ENCODE measurements at regions not wholly inside any gene's neighbourhood (a gene's known extent, or its start where the extent isn't known, plus 50 kb on each side); places are given as distances from the start of the nearest gene placed in this dataset.

DNA sequence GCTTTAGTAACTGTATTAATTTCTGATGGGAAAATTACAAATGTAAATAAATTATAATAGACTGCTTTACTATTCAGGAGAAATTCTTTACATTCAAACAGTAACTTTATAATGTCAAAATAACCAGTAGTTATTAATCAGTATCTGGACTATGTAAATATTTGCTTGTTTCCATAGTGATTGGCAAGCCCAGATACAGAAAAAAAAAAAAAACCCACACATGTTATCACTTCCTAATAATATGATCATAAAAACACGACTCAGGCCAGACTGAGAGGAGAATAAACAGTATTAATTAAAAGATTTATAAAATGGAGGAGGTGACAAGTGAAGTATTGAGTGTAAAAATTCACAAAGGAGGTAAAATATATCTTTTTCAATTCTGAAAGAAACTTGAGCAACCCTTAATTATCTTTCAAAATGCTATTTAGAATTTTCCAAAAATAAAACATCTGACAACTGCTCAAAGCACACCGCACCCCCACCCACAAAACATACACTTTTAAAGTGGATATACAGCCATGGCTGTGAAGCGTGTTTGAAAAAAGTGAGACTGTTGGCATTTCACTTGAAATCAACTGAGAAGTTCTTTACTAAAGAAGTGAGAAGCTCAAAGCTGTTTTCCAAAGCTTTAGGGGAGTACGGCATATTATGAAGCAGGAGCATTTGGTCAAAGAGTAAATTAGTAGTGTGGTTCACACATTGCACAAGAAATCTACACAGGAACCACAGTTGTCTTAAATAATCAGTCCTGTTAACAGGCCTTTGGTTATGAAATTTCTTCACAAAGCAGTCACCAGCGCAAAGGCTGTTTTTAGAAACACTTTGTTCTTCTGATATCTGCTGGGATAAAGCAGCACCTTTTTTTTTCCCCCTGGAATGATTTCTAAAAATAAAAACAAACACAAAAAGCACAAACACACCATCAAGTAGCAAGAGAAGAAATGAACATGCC is 475.8 kb downstream of the TXNL1 start:
- Mint-ChIP-seq H3K27me3 (no peaks in the 10 kb centered on the region), H3K4me3 (no peak overlapping the region), H3K27ac (no peak overlapping the region), H3K36me3 (ENCODE audit: low read depth) (no peaks in the 10 kb centered on the region), H3K4me1 (no peaks in the 10 kb centered on the region), H3K9me3 (peaks cover 4% of the 10 kb centered on the region)
- ChIA-PET CTCF (no interaction called here), POLR2A (no interaction called here)
- DNase-seq = no peak

DNA sequence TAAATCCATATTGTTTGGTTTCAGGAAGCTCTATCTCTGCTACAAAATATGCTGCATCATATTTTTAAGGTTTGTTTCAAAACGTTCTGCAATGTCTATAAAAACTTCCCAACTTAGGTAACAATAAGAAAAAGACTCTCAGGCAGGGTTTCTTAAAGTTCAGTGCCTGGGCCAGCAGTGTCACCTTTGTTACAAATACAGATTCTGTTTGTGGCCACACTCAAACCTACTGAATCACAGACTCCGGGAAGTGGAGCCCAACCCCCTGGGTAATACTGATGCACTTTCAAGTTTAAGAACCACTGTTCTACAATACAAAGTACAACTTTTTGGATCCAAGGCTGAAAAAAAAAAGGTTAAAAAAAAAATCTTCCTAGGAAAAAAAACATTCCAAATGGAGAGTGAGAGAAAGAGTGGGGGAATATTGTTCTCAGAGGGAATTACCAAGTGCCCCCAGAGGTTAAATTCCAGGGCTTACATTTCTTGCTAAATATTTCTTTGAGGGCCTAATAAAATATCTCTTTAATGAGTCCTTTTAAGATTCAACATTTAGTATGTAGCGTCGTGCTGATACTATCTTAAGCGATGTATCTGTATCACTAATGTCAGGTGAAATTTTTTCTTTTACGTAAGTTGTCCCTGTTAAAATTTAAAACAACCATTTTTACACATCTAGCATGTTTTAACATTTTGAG is 476.7 kb downstream of the TXNL1 start:
- Mint-ChIP-seq H3K9me3 (peaks cover 4% of the 10 kb centered on the region), H3K4me1 (no peaks in the 10 kb centered on the region), H3K4me3 (no peak overlapping the region), H3K27ac (no peak overlapping the region), H3K27me3 (no peaks in the 10 kb centered on the region), H3K36me3 (ENCODE audit: low read depth) (no peaks in the 10 kb centered on the region)
- no peak for DNase-seq
- ChIA-PET CTCF (no interaction called here), POLR2A (no interaction called here)

DNA sequence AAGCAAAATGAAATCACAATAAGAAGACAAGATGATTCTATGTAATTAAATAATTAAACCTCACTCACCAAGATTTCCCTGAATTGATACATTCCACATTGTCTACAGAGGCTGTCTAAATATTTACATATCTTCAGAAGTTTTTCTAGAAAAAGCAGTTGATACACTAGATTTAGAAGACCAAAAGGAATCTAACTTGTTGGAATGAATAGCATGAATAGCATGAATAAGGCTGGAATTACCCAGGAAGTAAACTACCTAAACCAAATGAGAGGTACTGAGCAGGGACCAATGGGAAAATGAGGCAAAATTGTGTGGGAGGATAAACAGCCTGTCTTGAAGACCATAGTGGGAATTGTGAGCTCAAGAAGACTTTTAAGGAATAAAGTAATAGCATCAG is 479.7 kb downstream of the TXNL1 start:
- H3K4me1 Mint-ChIP-seq = no peaks in the 10 kb centered on the region
- H3K27me3 Mint-ChIP-seq = no peaks in the 10 kb centered on the region
- no peak overlapping the region for H3K27ac Mint-ChIP-seq
- peaks cover 4% of the 10 kb centered on the region for H3K9me3 Mint-ChIP-seq
- POLR2A ChIA-PET = no interaction called here
- no peaks in the 10 kb centered on the region for H3K36me3 Mint-ChIP-seq (ENCODE audit: low read depth)
- CTCF ChIA-PET = no interaction called here
- no peak for DNase-seq
- no peak overlapping the region for H3K4me3 Mint-ChIP-seq

DNA sequence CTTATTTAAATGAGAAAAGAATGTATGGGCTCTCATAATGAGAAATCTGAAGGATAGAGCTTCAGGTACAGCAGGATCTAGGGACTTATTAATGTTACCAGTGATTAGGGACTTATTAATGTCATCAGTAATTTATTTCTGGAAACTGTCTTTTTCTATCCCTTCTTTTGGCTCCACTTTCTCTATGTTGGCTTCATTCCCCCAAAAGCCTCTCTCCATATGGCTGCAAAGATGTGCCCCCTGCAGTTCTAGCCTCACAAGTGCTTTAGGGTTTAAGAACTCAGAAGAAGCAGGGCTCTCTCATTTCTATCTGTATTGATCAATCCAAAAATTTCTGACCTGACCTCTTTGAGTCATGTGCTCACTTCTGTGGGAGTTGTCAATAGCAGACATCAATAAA is 480.9 kb downstream of the TXNL1 start:
- POLR2A ChIA-PET = no interaction called here
- DNase-seq = no peak
- peaks cover 4% of the 10 kb centered on the region for H3K9me3 Mint-ChIP-seq

DNA sequence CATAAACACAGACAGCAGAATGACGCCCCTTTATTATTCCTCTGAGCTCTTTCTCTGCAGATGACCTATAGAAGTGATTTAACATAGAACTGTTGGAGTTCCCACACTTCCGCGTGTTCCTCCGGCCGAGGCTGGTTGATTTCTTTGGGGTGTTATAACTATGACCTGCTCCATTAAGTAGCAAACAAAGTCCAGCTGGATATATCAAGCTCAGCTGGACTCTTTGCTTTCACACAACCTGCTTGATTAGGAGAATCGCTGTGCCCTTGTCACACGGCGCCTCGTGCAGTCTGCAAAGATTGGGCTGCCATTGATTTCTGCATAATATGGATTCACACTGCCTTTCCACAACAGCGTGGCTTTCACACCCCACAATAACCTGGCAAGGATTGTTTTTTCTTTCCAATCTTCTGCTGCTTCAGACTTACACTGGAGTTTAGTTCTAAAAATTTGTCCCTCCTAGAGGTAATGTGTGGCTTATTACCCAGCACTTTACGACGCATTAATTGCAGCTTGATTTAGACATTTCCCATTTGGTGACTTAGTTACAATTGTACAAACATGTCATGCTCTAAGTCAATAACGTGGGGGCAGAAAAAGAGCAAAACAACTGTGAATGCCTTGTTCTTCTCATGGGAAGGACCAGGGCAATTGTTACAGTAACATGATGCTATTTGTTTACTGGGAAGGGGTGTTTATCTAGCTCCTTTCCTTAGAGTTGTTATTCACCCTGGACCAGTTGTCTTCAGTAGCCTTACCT is 485.7 kb downstream of the TXNL1 start:
- POLR2A ChIA-PET = no interaction called here
- H3K36me3 Mint-ChIP-seq (ENCODE audit: low read depth) = no peaks in the 10 kb centered on the region
- no peak overlapping the region for H3K4me3 Mint-ChIP-seq
- CTCF ChIA-PET = no interaction called here
- no peak for DNase-seq
- no peaks in the 10 kb centered on the region for H3K9me3 Mint-ChIP-seq
- no peak overlapping the region for H3K27ac Mint-ChIP-seq
- H3K4me1 Mint-ChIP-seq = no peaks in the 10 kb centered on the region
- H3K27me3 Mint-ChIP-seq = no peaks in the 10 kb centered on the region

More for the DNA sequence above, 480.9 kb downstream of the TXNL1 start:
- Mint-ChIP-seq H3K27me3 (no peaks in the 10 kb centered on the region), H3K27ac (no peak overlapping the region), H3K4me1 (no peaks in the 10 kb centered on the region), H3K4me3 (no peak overlapping the region), H3K36me3 (ENCODE audit: low read depth) (no peaks in the 10 kb centered on the region)
- CTCF ChIA-PET = no interaction called here

DNA sequence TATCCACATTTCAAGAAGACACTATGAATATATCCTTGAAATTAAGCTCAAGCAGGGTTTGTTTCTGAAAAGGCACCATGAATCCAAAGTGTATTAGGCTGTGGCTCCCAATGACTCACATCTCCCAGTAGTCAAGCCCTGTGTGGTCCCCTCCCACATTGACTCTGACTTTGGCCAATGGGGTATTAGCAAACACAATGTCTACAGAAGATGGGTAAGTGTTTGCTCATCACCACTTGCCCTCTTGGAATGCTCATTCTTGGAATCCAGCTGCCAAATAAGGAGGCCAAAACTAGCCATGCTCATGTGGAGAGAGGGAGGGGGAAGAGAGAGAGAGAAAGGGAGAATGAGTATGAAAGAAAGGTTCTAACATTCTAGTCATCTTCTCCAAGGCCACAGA is 490.0 kb downstream of the TXNL1 start:
- no peaks in the 10 kb centered on the region for H3K9me3 Mint-ChIP-seq
- H3K4me3 Mint-ChIP-seq = no peak overlapping the region
- POLR2A ChIA-PET = no interaction called here
- DNase-seq = no peak
- H3K27me3 Mint-ChIP-seq = no peaks in the 10 kb centered on the region
- H3K36me3 Mint-ChIP-seq (ENCODE audit: low read depth) = no peaks in the 10 kb centered on the region
- no peaks in the 10 kb centered on the region for H3K4me1 Mint-ChIP-seq
- CTCF ChIA-PET = no interaction called here
- no peak overlapping the region for H3K27ac Mint-ChIP-seq

DNA sequence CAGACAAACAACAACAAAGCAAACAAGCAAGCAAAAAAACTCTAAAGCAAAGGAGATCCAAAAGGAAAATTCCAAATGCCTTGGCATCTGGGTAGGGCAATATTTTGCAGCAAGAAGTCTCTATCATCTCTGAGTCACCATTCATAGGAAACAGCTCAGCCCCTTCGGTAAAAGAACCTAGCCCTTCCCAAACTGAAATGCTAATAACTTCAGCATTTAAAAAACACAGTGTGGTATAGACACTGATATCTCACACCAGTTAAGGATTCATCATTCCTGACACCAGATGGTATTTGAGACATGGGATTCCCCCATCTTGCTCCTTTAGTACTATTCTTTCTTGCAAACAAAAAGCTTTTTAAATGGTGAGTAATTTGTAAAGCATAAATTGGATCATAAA is 491.8 kb downstream of the TXNL1 start:
- no peaks in the 10 kb centered on the region for H3K36me3 Mint-ChIP-seq (ENCODE audit: low read depth)
- DNase-seq = no peak
- ChIA-PET POLR2A (no interaction called here), CTCF (no interaction called here)
- H3K4me3 Mint-ChIP-seq = no peak overlapping the region
- H3K9me3 Mint-ChIP-seq = no peaks in the 10 kb centered on the region
- no peaks in the 10 kb centered on the region for H3K27me3 Mint-ChIP-seq
- H3K27ac Mint-ChIP-seq = no peak overlapping the region
- no peaks in the 10 kb centered on the region for H3K4me1 Mint-ChIP-seq

DNA sequence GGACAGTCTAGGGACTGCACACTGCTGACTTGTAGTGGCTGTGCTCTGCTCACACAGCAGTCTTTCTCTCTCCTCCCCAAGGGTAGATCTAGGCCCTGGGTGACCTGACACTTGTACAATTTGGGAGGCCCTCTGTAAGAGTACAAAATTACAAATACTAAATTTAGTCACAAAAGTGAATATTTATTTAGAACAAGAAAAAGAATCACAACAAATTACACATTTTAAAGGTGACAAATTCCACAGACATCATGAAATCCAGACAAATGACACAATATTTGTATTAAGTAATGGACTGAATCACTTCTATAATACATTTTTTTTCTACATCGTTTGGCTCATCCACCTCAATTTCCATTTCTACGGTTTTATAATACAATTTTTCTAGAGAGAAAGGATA is 496.4 kb downstream of the TXNL1 start:
- CTCF ChIA-PET = no interaction called here
- no peaks in the 10 kb centered on the region for H3K27me3 Mint-ChIP-seq
- no peaks in the 10 kb centered on the region for H3K4me1 Mint-ChIP-seq
- H3K4me3 Mint-ChIP-seq = no peak overlapping the region
- DNase-seq = no peak
- H3K27ac Mint-ChIP-seq = no peak overlapping the region
- H3K9me3 Mint-ChIP-seq = no peaks in the 10 kb centered on the region
- POLR2A ChIA-PET = no interaction called here
- H3K36me3 Mint-ChIP-seq (ENCODE audit: low read depth) = no peaks in the 10 kb centered on the region

DNA sequence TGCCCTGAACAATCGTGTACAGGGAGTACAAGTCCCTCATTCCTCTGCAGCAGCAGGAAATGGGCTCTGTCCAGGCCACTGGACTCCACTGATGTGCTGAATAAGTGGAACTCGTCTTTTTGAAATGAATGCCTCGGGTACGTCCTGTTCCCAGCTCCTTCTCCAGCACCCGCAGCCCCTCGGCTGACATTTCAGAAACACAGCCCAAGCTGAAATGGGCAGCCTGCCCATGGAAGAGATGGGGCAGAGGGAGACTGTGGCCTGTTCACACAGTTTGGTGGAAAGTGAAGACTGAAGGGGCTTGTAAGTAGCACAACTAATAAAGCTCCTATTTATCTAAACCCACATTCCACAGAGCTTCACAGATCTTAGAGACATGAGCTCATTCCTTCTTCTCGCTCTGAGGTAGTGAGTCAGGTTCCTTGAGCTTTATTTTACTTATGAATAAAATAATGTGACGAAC is 498.6 kb downstream of the TXNL1 start:
- ChIA-PET POLR2A (no interaction called here), CTCF (no interaction called here)
- no peaks in the 10 kb centered on the region for H3K9me3 Mint-ChIP-seq
- no peak overlapping the region for H3K4me3 Mint-ChIP-seq
- H3K36me3 Mint-ChIP-seq (ENCODE audit: low read depth) = no peaks in the 10 kb centered on the region
- no peak for DNase-seq
- H3K27me3 Mint-ChIP-seq = no peaks in the 10 kb centered on the region
- no peak overlapping the region for H3K27ac Mint-ChIP-seq
- H3K4me1 Mint-ChIP-seq = no peaks in the 10 kb centered on the region

DNA sequence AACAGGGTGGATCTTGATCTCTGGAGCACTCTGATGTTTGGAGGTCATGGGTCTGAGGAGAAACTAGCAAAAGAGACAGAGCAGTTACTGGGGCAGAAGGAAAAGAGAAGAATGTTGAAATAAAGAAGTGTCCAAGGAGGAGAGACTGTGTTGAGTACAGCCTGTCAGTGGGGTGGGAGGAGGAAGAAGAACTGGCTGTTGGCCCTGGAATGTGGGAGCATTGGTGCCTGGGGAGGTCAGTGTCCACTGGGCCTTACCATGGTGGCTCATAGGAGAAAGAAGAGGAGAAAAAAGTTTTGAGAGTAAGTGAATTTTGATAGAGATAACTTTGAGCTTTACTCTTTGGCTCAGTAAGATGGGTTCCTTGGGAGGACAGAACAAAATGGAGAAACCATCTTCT is 499.0 kb downstream of the TXNL1 start:
- Mint-ChIP-seq H3K4me1 (no peaks in the 10 kb centered on the region), H3K9me3 (no peaks in the 10 kb centered on the region), H3K27ac (no peak overlapping the region), H3K27me3 (no peaks in the 10 kb centered on the region), H3K36me3 (ENCODE audit: low read depth) (no peaks in the 10 kb centered on the region), H3K4me3 (no peak overlapping the region)
- DNase-seq = no peak
- CTCF ChIA-PET = no interaction called here
- POLR2A ChIA-PET = no interaction called here

DNA sequence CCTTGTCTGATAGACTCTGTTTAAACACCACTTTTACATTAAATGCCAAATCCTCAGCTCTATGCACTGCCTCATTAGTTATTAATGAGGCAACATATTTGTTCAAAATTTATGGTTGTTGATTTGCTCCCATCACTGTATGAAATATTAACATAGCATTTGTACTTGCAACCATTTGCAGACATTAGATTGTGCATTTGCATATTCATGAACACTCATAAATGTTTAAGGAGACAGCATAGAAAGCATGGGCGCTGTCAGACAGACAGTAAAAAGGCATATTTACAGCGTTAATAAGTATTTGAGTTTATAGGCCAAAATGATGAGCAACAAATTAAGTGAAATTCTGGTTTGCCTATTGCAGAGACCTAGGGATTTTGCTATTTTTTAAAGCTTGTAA is 502.3 kb downstream of the TXNL1 start:
- Mint-ChIP-seq H3K36me3 (ENCODE audit: low read depth) (no peaks in the 10 kb centered on the region), H3K27me3 (no peaks in the 10 kb centered on the region), H3K9me3 (no peaks in the 10 kb centered on the region), H3K27ac (no peak overlapping the region), H3K4me1 (no peaks in the 10 kb centered on the region), H3K4me3 (no peak overlapping the region)
- ChIA-PET CTCF (no interaction called here), POLR2A (no interaction called here)
- no peak for DNase-seq

DNA sequence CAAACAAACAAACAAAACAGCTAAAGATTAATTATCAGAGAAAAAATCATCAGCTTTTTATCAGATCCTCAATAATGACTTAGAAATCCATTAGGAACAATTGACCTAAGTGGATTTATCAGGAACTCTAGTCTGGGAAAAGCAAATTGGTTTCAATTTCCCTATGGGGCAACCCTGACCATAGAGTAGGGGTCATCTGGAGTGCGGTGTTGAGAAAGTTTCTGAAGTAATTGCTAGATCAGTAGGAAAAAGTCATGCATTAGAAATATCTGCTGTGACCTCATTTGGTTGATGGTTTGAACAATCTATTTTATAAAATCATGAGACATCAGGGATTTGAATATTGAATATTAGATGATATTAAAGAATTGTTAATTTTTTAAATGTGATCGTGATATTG is 507.9 kb downstream of the TXNL1 start:
- Mint-ChIP-seq H3K27ac (no peak overlapping the region), H3K4me1 (no peaks in the 10 kb centered on the region), H3K9me3 (no peaks in the 10 kb centered on the region), H3K36me3 (ENCODE audit: low read depth) (no peaks in the 10 kb centered on the region), H3K27me3 (no peaks in the 10 kb centered on the region), H3K4me3 (no peak overlapping the region)
- CTCF ChIA-PET = interaction anchor here (0.5 kb wide), 1 partner anchor 23 kb away, joined by 3 read pairs; no protein-coding TSS in a partner anchor
- no peak for DNase-seq
- POLR2A ChIA-PET = no interaction called here

DNA sequence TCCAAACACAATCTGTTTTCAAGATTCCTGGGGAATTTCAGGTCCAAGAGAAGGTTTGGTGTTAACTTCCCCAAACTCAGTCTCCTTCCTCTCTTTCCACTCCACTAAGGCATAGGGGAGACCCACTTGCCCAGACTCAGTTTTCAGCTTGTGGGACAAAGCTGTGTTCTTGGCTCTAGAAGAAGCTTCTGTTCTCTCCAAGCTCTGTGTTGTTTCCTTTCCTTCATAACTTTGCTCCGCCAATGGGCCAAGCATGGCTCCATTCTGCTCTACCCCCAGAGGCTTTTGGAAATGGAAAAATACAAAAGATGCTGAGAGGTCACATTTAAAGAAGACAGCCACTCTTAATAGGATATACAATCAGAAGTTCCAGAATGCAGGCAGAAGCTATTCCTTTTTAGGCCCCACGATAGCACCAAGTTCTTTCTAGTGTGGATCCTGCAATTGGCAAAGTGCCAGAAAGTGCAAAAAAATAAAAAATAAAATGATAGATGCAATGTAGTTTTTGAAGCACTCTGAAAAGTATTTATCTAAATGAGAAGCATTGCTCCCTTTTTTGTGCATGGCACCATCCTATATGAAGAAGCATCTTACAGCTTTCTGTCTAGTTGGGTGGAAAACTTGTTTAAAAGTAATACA is 510.1 kb downstream of the TXNL1 start:
- Mint-ChIP-seq H3K27me3 (no peaks in the 10 kb centered on the region), H3K4me3 (no peak overlapping the region), H3K27ac (no peak overlapping the region), H3K9me3 (no peaks in the 10 kb centered on the region), H3K4me1 (no peaks in the 10 kb centered on the region), H3K36me3 (ENCODE audit: low read depth) (no peaks in the 10 kb centered on the region)
- DNase-seq = no peak
- POLR2A ChIA-PET = no interaction called here
- CTCF ChIA-PET = no interaction called here

Measured in activated CD4-positive, alpha-beta T cell treated with anti-CD3 and anti-CD28 coated beads, Interleukin-2, amount 10 ng/mL, durations not matched to agents 7 days and 5 days (primary cell).